Activated B cell treated with CpG ODN at 0.5 μM for 24 hours (primary cell): ENCODE measurements at regions not wholly inside any gene's neighbourhood (a gene's known extent, or its start where the extent isn't known, plus 50 kb on each side); places are given as distances from the start of the nearest gene placed in this dataset.

Source experiments
- ATAC-seq: fragments of 200-7000 bp; cut with Tn5 transposase; one replicate; pipeline ENCODE4 v1.10.0; 2021; ENCODE audit warnings: low read depth, mild to moderate bottlenecking, moderate library complexity
- CTCF ChIA-PET: fragments of 350-600 bp; sonication (Branson Sonifier 250); formaldehyde crosslinking; loops from one replicate; lab custom pipeline; 2021; ENCODE audit warnings: antibody characterized with exemption; lab: Charles Lee
- POLR2A ChIA-PET: fragments of 350-600 bp; sonication (Branson Sonifier 250); formaldehyde crosslinking; loops from one replicate; lab custom pipeline; 2021; ENCODE audit warnings: antibody characterized with exemption; lab: Charles Lee
- DNase-seq: peaks from one replicate; pipeline ENCODE4 v3.0.0; 2022
- H3K27ac Mint-ChIP-seq: one replicate; pipeline ENCODE4 v1.8.0; 2020; ENCODE audit warnings: mixed read lengths
- H3K27me3 Mint-ChIP-seq: one replicate; pipeline ENCODE4 v1.8.0; 2021; ENCODE audit warnings: mixed read lengths
- H3K36me3 Mint-ChIP-seq: one replicate; pipeline ENCODE4 v1.8.0; 2021; ENCODE audit warnings: low read depth, mixed read lengths
- H3K4me1 Mint-ChIP-seq: one replicate; pipeline ENCODE4 v1.8.0; 2021; ENCODE audit warnings: mixed read lengths
- H3K4me3 Mint-ChIP-seq: one replicate; pipeline ENCODE4 v1.8.0; 2020; ENCODE audit warnings: mild to moderate bottlenecking, mixed read lengths
- H3K9me3 Mint-ChIP-seq: one replicate; pipeline ENCODE4 v1.8.0; 2020; ENCODE audit warnings: mixed read lengths
- intact Hi-C: fragments of 100-400 bp; cut with micrococcal nuclease; formaldehyde crosslinking; loops from one replicate; pipeline ENCODE4 v1.15.1; 2024
- TF ChIP-seq, protein P1 (sequence below): fragments of 200-600 bp; IDR thresholded peaks from one replicate; pipeline ENCODE4 v1.8.0; 2022; ENCODE audit warnings: antibody characterized with exemption, mild to moderate bottlenecking

DNA sequence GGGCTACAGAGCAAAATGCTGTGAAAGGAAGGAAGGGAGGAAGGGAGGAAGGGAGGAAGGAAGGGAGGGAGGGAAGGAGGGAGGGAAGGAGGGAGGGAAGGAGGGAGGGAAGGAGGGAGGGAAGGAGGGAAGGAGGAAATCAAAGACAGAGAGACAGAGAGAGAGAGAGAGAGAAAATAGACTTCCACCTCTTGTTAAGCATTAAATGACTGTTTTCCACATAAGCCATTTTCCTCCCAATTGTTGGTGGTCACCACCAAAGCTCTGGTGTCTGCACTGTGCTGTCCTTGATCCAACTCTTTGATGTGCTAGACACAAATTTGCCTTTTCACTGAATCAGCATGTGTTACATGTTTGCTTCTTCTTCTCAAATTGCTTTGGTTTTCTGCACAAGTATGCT, 90.7 kb upstream of the INHBA start:
- Mint-ChIP-seq H3K36me3 (no peaks in the 10 kb centered on the region), H3K4me3 (no peak overlapping the region), H3K4me1 (no peaks in the 10 kb centered on the region), H3K9me3 (no peaks in the 10 kb centered on the region), H3K27me3 (no peaks in the 10 kb centered on the region), H3K27ac (no peak overlapping the region)
- CTCF ChIA-PET, result no interaction called here
- no peak for ATAC-seq
- no peak for DNase-seq
- POLR2A ChIA-PET, result no interaction called here
- intact Hi-C loops, result no loop called here
- TF ChIP-seq, protein P1, sequence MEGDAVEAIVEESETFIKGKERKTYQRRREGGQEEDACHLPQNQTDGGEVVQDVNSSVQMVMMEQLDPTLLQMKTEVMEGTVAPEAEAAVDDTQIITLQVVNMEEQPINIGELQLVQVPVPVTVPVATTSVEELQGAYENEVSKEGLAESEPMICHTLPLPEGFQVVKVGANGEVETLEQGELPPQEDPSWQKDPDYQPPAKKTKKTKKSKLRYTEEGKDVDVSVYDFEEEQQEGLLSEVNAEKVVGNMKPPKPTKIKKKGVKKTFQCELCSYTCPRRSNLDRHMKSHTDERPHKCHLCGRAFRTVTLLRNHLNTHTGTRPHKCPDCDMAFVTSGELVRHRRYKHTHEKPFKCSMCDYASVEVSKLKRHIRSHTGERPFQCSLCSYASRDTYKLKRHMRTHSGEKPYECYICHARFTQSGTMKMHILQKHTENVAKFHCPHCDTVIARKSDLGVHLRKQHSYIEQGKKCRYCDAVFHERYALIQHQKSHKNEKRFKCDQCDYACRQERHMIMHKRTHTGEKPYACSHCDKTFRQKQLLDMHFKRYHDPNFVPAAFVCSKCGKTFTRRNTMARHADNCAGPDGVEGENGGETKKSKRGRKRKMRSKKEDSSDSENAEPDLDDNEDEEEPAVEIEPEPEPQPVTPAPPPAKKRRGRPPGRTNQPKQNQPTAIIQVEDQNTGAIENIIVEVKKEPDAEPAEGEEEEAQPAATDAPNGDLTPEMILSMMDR, result no peak

DNA sequence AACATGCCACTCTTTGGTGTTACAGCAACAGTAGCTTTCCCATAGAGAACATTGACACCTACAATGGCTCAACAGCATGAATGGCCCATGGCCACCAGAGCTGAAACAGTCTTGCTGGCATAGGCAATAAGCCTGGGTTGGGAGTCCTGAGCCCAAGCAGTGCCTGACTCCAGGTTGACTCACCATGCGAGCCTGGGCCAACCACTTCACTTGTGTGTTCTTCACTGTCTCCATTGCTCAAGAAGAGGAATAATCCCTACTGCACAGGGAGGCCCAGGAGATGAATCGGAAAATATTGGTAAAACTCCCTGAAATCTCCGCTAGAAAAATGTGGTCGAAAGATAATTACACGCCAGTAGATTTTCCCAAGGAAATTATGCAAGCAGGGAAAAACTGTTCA, 89.2 kb upstream of the INHBA start:
- no peaks in the 10 kb centered on the region for H3K36me3 Mint-ChIP-seq
- H3K4me3 Mint-ChIP-seq, result no peak overlapping the region
- no peaks in the 10 kb centered on the region for H3K27me3 Mint-ChIP-seq
- TF ChIP-seq, protein P1, result no peak
- no peaks in the 10 kb centered on the region for H3K9me3 Mint-ChIP-seq
- ChIA-PET POLR2A (no interaction called here), CTCF (no interaction called here)
- H3K27ac Mint-ChIP-seq, result no peak overlapping the region
- H3K4me1 Mint-ChIP-seq, result no peaks in the 10 kb centered on the region
- intact Hi-C loops, result no loop called here
- no peak for DNase-seq
- no peak for ATAC-seq

DNA sequence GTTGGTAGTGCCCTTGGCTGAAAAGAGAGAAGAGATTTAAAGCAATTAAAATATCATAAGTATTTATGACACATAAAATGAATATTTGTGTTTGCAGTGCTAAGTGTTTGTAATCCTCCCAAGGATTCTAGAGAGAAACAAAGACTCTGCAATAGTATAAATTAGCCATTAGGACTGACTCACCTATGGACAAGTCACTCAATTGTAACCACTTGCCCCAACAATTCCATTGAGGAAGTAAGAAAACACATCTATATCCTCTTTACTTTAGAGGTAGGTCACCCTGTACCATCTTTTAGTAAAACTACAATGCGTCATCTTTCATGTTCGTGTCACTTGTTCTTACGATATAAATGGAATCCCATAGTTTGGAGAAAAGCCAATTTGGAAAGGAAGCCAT, 85.7 kb upstream of the INHBA start:
- Mint-ChIP-seq H3K27ac (no peak overlapping the region), H3K27me3 (no peaks in the 10 kb centered on the region), H3K9me3 (no peaks in the 10 kb centered on the region), H3K36me3 (no peaks in the 10 kb centered on the region), H3K4me1 (no peaks in the 10 kb centered on the region), H3K4me3 (no peak overlapping the region)
- ChIA-PET POLR2A (no interaction called here), CTCF (no interaction called here)
- DNase-seq (no peak), ATAC-seq (no peak)
- intact Hi-C loops, result no loop called here
- TF ChIP-seq, protein P1, result no peak

- Mint-ChIP-seq H3K4me3 (no peak overlapping the region), H3K9me3 (no peaks in the 10 kb centered on the region), H3K27me3 (no peaks in the 10 kb centered on the region), H3K27ac (no peak overlapping the region), H3K36me3 (no peaks in the 10 kb centered on the region), H3K4me1 (no peaks in the 10 kb centered on the region)
- CTCF ChIA-PET, result no interaction called here
- no peak for ATAC-seq
- intact Hi-C loops, result no loop called here
- DNase-seq, result no peak
- TF ChIP-seq, protein P1, result no peak
- POLR2A ChIA-PET, result no interaction called here
Measured at GRCh38 chr7:41787651-41788350, 84.9 kb upstream of the INHBA start.

DNA sequence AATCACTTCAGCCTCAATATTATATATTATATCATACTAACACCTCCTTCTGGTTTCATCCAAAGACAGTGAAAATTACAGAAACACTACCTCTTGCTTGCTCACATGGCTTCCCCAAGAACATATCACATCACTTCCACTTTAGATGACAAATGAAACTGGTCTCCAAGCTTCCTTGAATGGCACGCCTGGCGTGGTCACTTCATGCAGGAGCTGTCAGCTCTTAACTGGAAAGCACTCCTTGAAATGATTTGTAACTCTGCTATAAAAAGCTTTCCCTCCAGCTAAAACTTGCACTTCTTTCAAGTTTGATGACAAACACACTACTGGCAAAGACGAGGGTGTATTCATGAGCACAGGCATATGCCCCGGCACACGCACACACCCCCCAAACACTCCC, 84.1 kb upstream of the INHBA start:
- DNase-seq (no peak), ATAC-seq (no peak)
- no peaks in the 10 kb centered on the region for H3K27me3 Mint-ChIP-seq
- POLR2A ChIA-PET, result no interaction called here
- intact Hi-C loops, result no loop called here
- CTCF ChIA-PET, result no interaction called here
- H3K4me1 Mint-ChIP-seq, result no peaks in the 10 kb centered on the region
- TF ChIP-seq, protein P1, result no peak
- no peak overlapping the region for H3K27ac Mint-ChIP-seq
- no peaks in the 10 kb centered on the region for H3K36me3 Mint-ChIP-seq
- H3K4me3 Mint-ChIP-seq, result no peak overlapping the region
- H3K9me3 Mint-ChIP-seq, result no peaks in the 10 kb centered on the region
